ENCODE measurements at regions not wholly inside any gene's neighbourhood (a gene's known extent, or its start where the extent isn't known, plus 50 kb on each side); places are given as distances from the start of the nearest gene placed in this dataset.

GRCh38 chr12:72148709-72149108 lies 123.5 kb upstream of the TRHDE start:
- TF ChIP-seq CBFB (CRISPR knock-in tag; IDR thresholded peaks at IDR 0.05; ENCODE audit: low read depth) (no peak), CTCF (IDR thresholded peaks at IDR 0.05) (no peak), NR2C2 (CRISPR knock-in tag; IDR thresholded peaks at IDR 0.05) (no peak), MXD4 (CRISPR knock-in tag; IDR thresholded peaks at IDR 0.05; ENCODE audit: borderline replicate concordance) (no peak)

Measured in WTC11 (cell line).